ENCODE measurements at regions not wholly inside any gene's neighbourhood (a gene's known extent, or its start where the extent isn't known, plus 50 kb on each side); places are given as distances from the start of the nearest gene placed in this dataset.

GRCh38 chr2:116585669-116586327 is 1228.7 kb upstream of the DDX18 start:
- no peak overlapping the region for H2BK15ac ChIP-seq (ENCODE audit: low read length)
- no peaks in the 10 kb centered on the region for H3K79me1 ChIP-seq (ENCODE audit: low read depth, low read length)
- H3K18ac ChIP-seq (ENCODE audit: extremely low read depth, low read length) = no peak overlapping the region
- POLR2A ChIA-PET (ENCODE audit: partially characterized antibody) = no interaction called here
- no peaks in the 10 kb centered on the region for H3K79me2 ChIP-seq (ENCODE audit: control insufficient read depth in 1 of 2, insufficient read depth in 2 of 2, low read length in 2 of 2)
- DNase-seq (ENCODE audit: low read depth in 1 of 2, low spot score in 2 of 2) = no peak
- H4K20me1 ChIP-seq (replicated peaks in 1 of 2; ENCODE audit: control insufficient read depth in 1 of 2, insufficient read depth in 2 of 2, low read length in 2 of 2) = no peaks in the 10 kb centered on the region
- H4K91ac ChIP-seq (replicated peaks; ENCODE audit: insufficient read length, low read length) = no peak overlapping the region
- CTCF ChIA-PET (ENCODE audit: partially characterized antibody) = no interaction called here
- H4K5ac ChIP-seq (ENCODE audit: insufficient read length, low read depth, low read length) = no peak overlapping the region
- H3K4me2 ChIP-seq (ENCODE audit: insufficient read depth in 1 of 2, low read depth in 2 of 2, low read length in 2 of 2) = no peak overlapping the region
- H2BK20ac ChIP-seq (ENCODE audit: low read length) = no peak overlapping the region
- no peak overlapping the region for H3K4me3 ChIP-seq (ENCODE audit: extremely low read depth in 1 of 4, insufficient read depth in 2 of 4, low read depth in 3 of 4, low read length in 4 of 4)
- H3K14ac ChIP-seq (ENCODE audit: insufficient read length) = no peak overlapping the region
- no peaks in the 10 kb centered on the region for H3K4me1 ChIP-seq (replicated peaks in 1 of 4; ENCODE audit: control insufficient read depth in 3 of 4, insufficient read depth in 4 of 4, low read length in 3 of 4)
- no peak overlapping the region for H2AK5ac ChIP-seq (ENCODE audit: low read depth, low read length)
- no peaks in the 10 kb centered on the region for H3K27me3 ChIP-seq (replicated peaks in 1 of 4; ENCODE audit: control insufficient read depth in 3 of 4, extremely low read depth in 1 of 4, insufficient read depth in 3 of 4, low read length in 3 of 4)
- H2BK12ac ChIP-seq (ENCODE audit: low read depth, low read length) = no peak overlapping the region
- H3K23ac ChIP-seq (ENCODE audit: insufficient read length) = no peak overlapping the region
- H4K8ac ChIP-seq (ENCODE audit: extremely low read depth, insufficient read depth, low read length) = no peak overlapping the region
- no peak overlapping the region for H2BK120ac ChIP-seq (replicated peaks; ENCODE audit: low read depth, low read length)
- no peak overlapping the region for H3K56ac ChIP-seq (replicated peaks; ENCODE audit: insufficient read length, low read depth, low read length)
- no peak overlapping the region for H3K9ac ChIP-seq (replicated peaks in 1 of 4; ENCODE audit: extremely low read depth in 1 of 4, low read depth in 3 of 4, low read length in 3 of 4)
- TF ChIP-seq SIN3A (conservative IDR thresholded peaks at IDR 0.05 in 1 of 2, IDR thresholded peaks at IDR 0.05 in 1 of 2; ENCODE audit: low read depth in 1 of 2, low read length in 2 of 2) (no peak), KDM1A (IDR thresholded peaks at IDR 0.05; ENCODE audit: borderline replicate concordance, low read length) (no peak), TCF12 (IDR thresholded peaks at IDR 0.05; ENCODE audit: low read depth, low read length) (no peak), BACH1 (IDR thresholded peaks at IDR 0.05; ENCODE audit: low read length) (no peak), CHD2 (IDR thresholded peaks at IDR 0.05; ENCODE audit: low read length) (no peak), ASH2L (IDR thresholded peaks at IDR 0.05; ENCODE audit: low read length) (no peak), GABPA (IDR thresholded peaks at IDR 0.05; ENCODE audit: borderline replicate concordance, insufficient read depth, low read length) (no peak), BRCA1 (IDR thresholded peaks at IDR 0.05; ENCODE audit: low read depth, low read length) (no peak), EGR1 (IDR thresholded peaks at IDR 0.05; ENCODE audit: borderline replicate concordance, low read depth, low read length) (no peak), TAF1 (IDR thresholded peaks at IDR 0.05; ENCODE audit: low read depth, low read length) (no peak), RAD21 (IDR thresholded peaks at IDR 0.05 in 1 of 2, conservative IDR thresholded peaks at IDR 0.05 in 1 of 2; ENCODE audit: low read depth in 2 of 2, low read length in 2 of 2) (no peak), SP2 (IDR thresholded peaks at IDR 0.05; ENCODE audit: low read length) (no peak)
- H3K4ac ChIP-seq (replicated peaks; ENCODE audit: insufficient read length, low read depth, low read length) = no peak overlapping the region
- no peak overlapping the region for H3K27ac ChIP-seq (ENCODE audit: low read depth, low read length)
- peaks cover 0 to 7% of the 10 kb centered on the region in 2 experiments; a peak in 1 of 4 replicates for H3K9me3 ChIP-seq (ENCODE audit: insufficient read depth in 2 of 2, low read depth in 1 of 2, low read length in 1 of 2)
- WGBS, 2 experiments (ENCODE audit: extremely low coverage in 1 of 2, insufficient coverage in 1 of 2, insufficient read length in 1 of 2, insufficient replicate concordance in 2 of 2, low coverage in 1 of 2, low lambda C conversion rate in 2 of 2, missing lambda C conversion rate in 1 of 2) = 83% methylated on average over 2 of the region's 2 CpGs; no CpG with 5 or more reads in 1 of the 2 experiments
- H3K36me3 ChIP-seq (ENCODE audit: control insufficient read depth in 2 of 4, insufficient read depth in 4 of 4, low read length in 3 of 4) = no peaks in the 10 kb centered on the region; a peak in 1 of 8 replicates
- FAIRE-seq = no peak
- H3K23me2 ChIP-seq (ENCODE audit: low read depth, low read length) = no peaks in the 10 kb centered on the region
- H2AFZ ChIP-seq (ENCODE audit: low read length) = no peak overlapping the region
- H2BK5ac ChIP-seq (ENCODE audit: low read depth, low read length) = no peak overlapping the region

Measured in H1 (cell line).